Bronchial epithelial cell (primary cell): ENCODE measurements at regions not wholly inside any gene's neighbourhood (a gene's known extent, or its start where the extent isn't known, plus 50 kb on each side); places are given as distances from the start of the nearest gene placed in this dataset.

Experiments
- DNase-seq: peaks from one replicate; pipeline ENCODE4 v3.0.0-alpha.2; 2010; ENCODE audit warnings: low read depth
- FAIRE-seq: peaks from 2 replicates; lab custom pipeline; 2011; peaks lifted over from hg19 to GRCh38; lab: Jason Lieb, UNC
- H3K27me3 ChIP-seq: 2 replicates; pipeline ENCODE4 v1.5.1; 2011; ENCODE audit warnings: low read length; ENCODE audit not compliant: control insufficient read depth, insufficient read depth
- H3K36me3 ChIP-seq: 2 replicates; pipeline ENCODE4 v1.5.1; 2011; ENCODE audit warnings: low read length; ENCODE audit not compliant: control insufficient read depth, insufficient read depth
- H3K4me3 ChIP-seq: 2 replicates; pipeline ENCODE4 v1.5.1; 2011; ENCODE audit warnings: mild to moderate bottlenecking, low read depth, low read length, control low read depth
- TF ChIP-seq, protein P1 (sequence below): IDR thresholded peaks from 2 replicates; pipeline ENCODE4 v1.5.1; 2011; ENCODE audit warnings: mild to moderate bottlenecking, moderate library complexity, low read length, control low read depth, inconsistent platforms; ENCODE audit not compliant: insufficient read depth, severe bottlenecking

DNA sequence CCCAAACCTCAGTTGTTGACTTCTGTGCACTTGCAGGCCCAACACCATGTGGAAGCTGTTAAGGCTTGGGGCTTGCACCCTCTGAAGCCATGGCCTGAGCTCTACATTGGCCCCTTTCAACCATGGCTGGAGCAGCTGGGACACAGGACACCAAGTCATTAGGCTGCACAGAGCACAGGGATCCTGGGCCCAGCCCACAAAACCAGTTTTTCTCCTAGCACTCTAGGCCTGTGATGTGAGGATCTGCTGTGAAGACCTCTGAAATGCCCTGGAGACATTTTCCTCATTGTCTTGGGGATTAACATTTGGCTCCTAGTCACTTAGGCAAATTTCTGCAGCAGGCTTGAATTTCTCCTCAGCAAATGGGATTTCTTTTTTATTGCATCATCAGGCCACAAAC lies 1255.7 kb downstream of the ZPLD1 start:
- Histone ChIP-seq H3K36me3 (no peaks in the 10 kb centered on the region), H3K4me3 (no peak overlapping the region), H3K27me3 (no peaks in the 10 kb centered on the region)
- TF ChIP-seq, protein P1, sequence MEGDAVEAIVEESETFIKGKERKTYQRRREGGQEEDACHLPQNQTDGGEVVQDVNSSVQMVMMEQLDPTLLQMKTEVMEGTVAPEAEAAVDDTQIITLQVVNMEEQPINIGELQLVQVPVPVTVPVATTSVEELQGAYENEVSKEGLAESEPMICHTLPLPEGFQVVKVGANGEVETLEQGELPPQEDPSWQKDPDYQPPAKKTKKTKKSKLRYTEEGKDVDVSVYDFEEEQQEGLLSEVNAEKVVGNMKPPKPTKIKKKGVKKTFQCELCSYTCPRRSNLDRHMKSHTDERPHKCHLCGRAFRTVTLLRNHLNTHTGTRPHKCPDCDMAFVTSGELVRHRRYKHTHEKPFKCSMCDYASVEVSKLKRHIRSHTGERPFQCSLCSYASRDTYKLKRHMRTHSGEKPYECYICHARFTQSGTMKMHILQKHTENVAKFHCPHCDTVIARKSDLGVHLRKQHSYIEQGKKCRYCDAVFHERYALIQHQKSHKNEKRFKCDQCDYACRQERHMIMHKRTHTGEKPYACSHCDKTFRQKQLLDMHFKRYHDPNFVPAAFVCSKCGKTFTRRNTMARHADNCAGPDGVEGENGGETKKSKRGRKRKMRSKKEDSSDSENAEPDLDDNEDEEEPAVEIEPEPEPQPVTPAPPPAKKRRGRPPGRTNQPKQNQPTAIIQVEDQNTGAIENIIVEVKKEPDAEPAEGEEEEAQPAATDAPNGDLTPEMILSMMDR, result no peak
- FAIRE-seq (no peak), DNase-seq (peak; percentile 46)

DNA sequence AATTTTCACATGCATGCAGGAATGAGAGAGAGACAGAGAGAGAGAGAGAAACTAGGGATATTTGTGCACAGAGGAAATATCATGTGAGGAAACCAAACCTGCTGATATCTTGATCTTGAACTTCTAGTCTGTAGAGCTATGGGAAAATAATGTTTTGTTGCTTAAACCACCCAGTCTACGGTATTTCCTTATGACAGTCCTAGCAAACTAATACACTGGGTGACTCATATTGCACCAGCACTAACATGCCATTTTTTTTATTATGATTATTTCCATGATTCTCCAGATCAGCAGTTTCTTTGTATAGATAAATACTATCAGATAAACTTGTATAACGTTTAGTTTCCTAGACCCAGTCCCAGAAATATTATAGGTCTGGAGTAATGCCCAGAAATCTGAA lies 1259.0 kb downstream of the ZPLD1 start:
- no peaks in the 10 kb centered on the region for H3K36me3 ChIP-seq
- no peak overlapping the region for H3K4me3 ChIP-seq
- TF ChIP-seq, protein P1, result no peak
- peak; percentile 82 for DNase-seq
- no peaks in the 10 kb centered on the region for H3K27me3 ChIP-seq
- no peak for FAIRE-seq

DNA sequence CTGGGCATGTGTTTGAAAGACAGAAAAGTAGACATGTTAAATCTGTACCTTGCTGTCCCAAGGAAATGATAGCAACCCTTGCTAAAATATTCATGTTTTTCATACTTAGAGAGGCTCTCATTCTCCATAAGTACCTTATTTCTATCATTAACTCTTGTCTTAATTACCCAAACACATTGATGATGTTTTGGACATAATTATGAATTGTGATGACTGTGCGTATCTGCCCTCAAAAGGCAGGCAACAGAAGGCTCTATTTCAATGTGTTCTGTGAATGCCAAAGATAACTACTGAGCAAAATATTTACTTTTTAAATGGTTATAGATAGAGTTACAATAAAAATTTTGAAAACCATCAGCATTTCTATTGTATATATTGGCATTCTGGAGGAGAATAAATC lies 1263.8 kb downstream of the ZPLD1 start:
- TF ChIP-seq, protein P1, result no peak
- no peaks in the 10 kb centered on the region for H3K36me3 ChIP-seq
- H3K27me3 ChIP-seq, result no peaks in the 10 kb centered on the region
- H3K4me3 ChIP-seq, result no peak overlapping the region
- FAIRE-seq (no peak), DNase-seq (no peak)

DNA sequence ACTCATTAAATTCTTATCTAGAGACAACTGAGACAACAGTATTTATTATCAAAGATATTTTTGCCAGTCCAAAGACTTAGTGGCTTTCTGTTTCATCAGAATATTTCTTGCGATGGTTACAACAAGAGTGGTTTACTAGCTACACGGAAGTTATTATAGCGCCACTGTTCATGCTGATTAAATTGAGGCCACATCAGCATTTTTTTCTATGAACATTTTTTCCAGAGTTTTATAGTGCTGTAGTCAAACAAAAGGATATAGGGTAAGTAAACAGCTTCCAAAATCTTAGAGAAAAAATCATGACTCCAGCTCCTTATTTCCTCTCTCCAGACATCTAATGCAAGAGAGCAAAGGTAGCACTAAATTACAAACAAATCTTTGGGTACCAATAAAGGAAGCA lies 1264.4 kb downstream of the ZPLD1 start:
- Histone ChIP-seq H3K4me3 (no peak overlapping the region), H3K27me3 (no peaks in the 10 kb centered on the region), H3K36me3 (no peaks in the 10 kb centered on the region)
- no peak for DNase-seq
- TF ChIP-seq, protein P1, result no peak
- no peak for FAIRE-seq

DNA sequence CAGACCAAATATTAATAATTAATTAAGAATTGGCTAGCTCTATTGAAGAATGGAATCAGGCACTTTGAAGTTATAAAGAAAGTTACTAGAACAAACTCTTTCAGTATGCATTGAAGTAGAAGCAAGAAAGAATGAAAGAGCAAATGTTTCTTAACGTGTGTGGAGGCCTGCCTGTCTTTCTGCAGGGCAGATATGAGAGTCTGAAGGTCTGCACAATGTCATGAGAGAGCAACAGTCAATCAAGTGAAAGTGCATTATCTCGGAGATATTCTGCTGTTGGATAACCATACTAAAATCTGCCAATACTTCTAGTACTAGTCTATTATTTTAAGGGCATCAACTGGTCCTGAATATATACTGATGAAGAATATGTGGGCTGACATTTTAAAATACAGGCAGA lies 1270.8 kb downstream of the ZPLD1 start:
- TF ChIP-seq, protein P1, result no peak
- no peak for DNase-seq
- Histone ChIP-seq H3K27me3 (no peaks in the 10 kb centered on the region), H3K36me3 (no peaks in the 10 kb centered on the region), H3K4me3 (no peak overlapping the region)
- FAIRE-seq, result no peak

DNA sequence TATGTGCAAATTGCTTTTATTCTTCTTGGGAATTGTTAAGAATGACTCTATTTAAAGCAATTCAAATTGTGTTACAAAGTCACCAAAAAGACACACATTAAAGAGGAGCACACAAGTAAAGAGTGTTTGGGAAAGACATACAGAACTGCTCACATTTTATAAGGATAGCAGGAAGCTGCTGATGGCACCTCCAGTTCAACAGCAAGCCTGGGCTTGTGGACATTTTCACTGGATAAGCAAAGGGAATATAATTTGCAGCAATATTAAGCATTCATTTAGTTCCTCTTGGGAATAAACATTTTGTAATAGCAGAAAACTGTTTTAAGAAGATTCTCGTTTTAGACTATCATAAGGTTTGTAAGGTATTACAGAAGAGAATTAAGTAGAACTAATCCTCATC lies 1271.9 kb downstream of the ZPLD1 start:
- FAIRE-seq (no peak), DNase-seq (peak; percentile 55)
- Histone ChIP-seq H3K36me3 (no peaks in the 10 kb centered on the region), H3K4me3 (no peak overlapping the region), H3K27me3 (no peaks in the 10 kb centered on the region)
- TF ChIP-seq, protein P1, result no peak
